ENCODE measurements at regions not wholly inside any gene's neighbourhood (a gene's known extent, or its start where the extent isn't known, plus 50 kb on each side); places are given as distances from the start of the nearest gene placed in this dataset.

- H3K27me3 ChIP-seq (replicated peaks; ENCODE audit: control insufficient read depth, insufficient read depth, low read length, poor library complexity, severe bottlenecking), result no peaks in the 10 kb centered on the region
- no peak overlapping the region for H3K4me3 ChIP-seq (ENCODE audit: insufficient read depth, low read depth, low read length, poor library complexity, severe bottlenecking)
- DNase-seq, result no peak
- H3K36me3 ChIP-seq (ENCODE audit: control insufficient read depth, insufficient read depth, low read length), result no peaks in the 10 kb centered on the region
- H3K9me3 ChIP-seq (ENCODE audit: control insufficient read depth, low read length), result no peaks in the 10 kb centered on the region
- no peaks in the 10 kb centered on the region for H3K4me1 ChIP-seq (ENCODE audit: control insufficient read depth, insufficient read depth, low read length, poor library complexity, severe bottlenecking)
- H3K27ac ChIP-seq (ENCODE audit: insufficient read depth, low read length, poor library complexity, severe bottlenecking), result no peak overlapping the region
Observed at GRCh38 chr1:204817341-204817740, 53.3 kb upstream of the NFASC start.

GRCh38 chr1:204818998-204819397 lies 51.7 kb upstream of the NFASC start:
- Histone ChIP-seq H3K9me3 (ENCODE audit: control insufficient read depth, low read length) (no peaks in the 10 kb centered on the region), H3K27ac (ENCODE audit: insufficient read depth, low read length, poor library complexity, severe bottlenecking) (no peak overlapping the region), H3K4me1 (ENCODE audit: control insufficient read depth, insufficient read depth, low read length, poor library complexity, severe bottlenecking) (no peaks in the 10 kb centered on the region), H3K36me3 (ENCODE audit: control insufficient read depth, insufficient read depth, low read length) (no peaks in the 10 kb centered on the region), H3K4me3 (ENCODE audit: insufficient read depth, low read depth, low read length, poor library complexity, severe bottlenecking) (no peak overlapping the region), H3K27me3 (replicated peaks; ENCODE audit: control insufficient read depth, insufficient read depth, low read length, poor library complexity, severe bottlenecking) (no peaks in the 10 kb centered on the region)
- DNase-seq, result no peak

- no peaks in the 10 kb centered on the region for H3K36me3 ChIP-seq (ENCODE audit: control insufficient read depth, insufficient read depth, low read length)
- no peak overlapping the region for H3K27ac ChIP-seq (ENCODE audit: insufficient read depth, low read length, poor library complexity, severe bottlenecking)
- H3K27me3 ChIP-seq (replicated peaks; ENCODE audit: control insufficient read depth, insufficient read depth, low read length, poor library complexity, severe bottlenecking), result no peaks in the 10 kb centered on the region
Observed at GRCh38 chr1:204819495-204819894, 51.2 kb upstream of the NFASC start.

More at GRCh38 chr1:204819495-204819894, 51.2 kb upstream of the NFASC start:
- no peak for DNase-seq
- H3K9me3 ChIP-seq (ENCODE audit: control insufficient read depth, low read length), result no peaks in the 10 kb centered on the region
- H3K4me3 ChIP-seq (ENCODE audit: insufficient read depth, low read depth, low read length, poor library complexity, severe bottlenecking), result no peak overlapping the region
- no peaks in the 10 kb centered on the region for H3K4me1 ChIP-seq (ENCODE audit: control insufficient read depth, insufficient read depth, low read length, poor library complexity, severe bottlenecking)
